ENCODE measurements at regions not wholly inside any gene's neighbourhood (a gene's known extent, or its start where the extent isn't known, plus 50 kb on each side); places are given as distances from the start of the nearest gene placed in this dataset.

DNA sequence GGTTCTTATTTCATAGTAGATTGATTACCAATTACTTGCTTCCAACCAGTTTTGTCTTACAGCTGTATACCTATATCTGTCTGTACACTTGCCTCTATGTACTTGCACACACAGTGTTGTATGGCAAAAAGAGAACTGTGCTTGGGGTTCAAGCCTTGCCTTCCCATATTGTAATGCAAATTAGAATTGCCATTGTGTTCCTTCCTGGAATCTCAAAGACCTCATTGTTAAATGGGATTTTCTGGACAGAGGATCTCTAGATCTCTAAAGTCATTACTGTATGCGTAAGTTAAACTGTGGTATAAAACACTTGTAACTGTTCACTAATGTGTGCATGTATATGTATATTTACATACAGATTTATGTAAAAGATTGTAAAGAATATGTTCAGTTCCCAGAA, 428.8 kb downstream of the CAAP1 start:
- Histone ChIP-seq H3K9me3 (ENCODE audit: insufficient read depth in 2 of 2, low read depth in 1 of 2, low read length in 1 of 2) (no peaks in the 10 kb centered on the region), H4K5ac (ENCODE audit: insufficient read length, low read depth, low read length) (no peak overlapping the region), H2BK20ac (ENCODE audit: low read length) (no peak overlapping the region), H3K36me3 (ENCODE audit: control insufficient read depth in 2 of 4, insufficient read depth in 4 of 4, low read length in 3 of 4) (no peaks in the 10 kb centered on the region), H3K27me3 (replicated peaks in 1 of 4; ENCODE audit: control insufficient read depth in 3 of 4, extremely low read depth in 1 of 4, insufficient read depth in 3 of 4, low read length in 3 of 4) (no peaks in the 10 kb centered on the region), H2BK120ac (replicated peaks; ENCODE audit: low read depth, low read length) (no peak overlapping the region), H4K91ac (replicated peaks; ENCODE audit: insufficient read length, low read length) (no peak overlapping the region), H3K14ac (ENCODE audit: insufficient read length) (no peak overlapping the region), H3K4me2 (ENCODE audit: insufficient read depth in 1 of 2, low read depth in 2 of 2, low read length in 2 of 2) (no peak overlapping the region), H3K23ac (ENCODE audit: insufficient read length) (no peak overlapping the region), H3K18ac (ENCODE audit: extremely low read depth, low read length) (no peak overlapping the region), H3K27ac (ENCODE audit: low read depth, low read length) (no peak overlapping the region), H4K8ac (ENCODE audit: extremely low read depth, insufficient read depth, low read length) (no peak overlapping the region), H3K79me2 (ENCODE audit: control insufficient read depth in 1 of 2, insufficient read depth in 2 of 2, low read length in 2 of 2) (no peaks in the 10 kb centered on the region), H3K4me3 (ENCODE audit: extremely low read depth in 1 of 4, insufficient read depth in 2 of 4, low read depth in 3 of 4, low read length in 4 of 4) (no peak overlapping the region), H3K4ac (replicated peaks; ENCODE audit: insufficient read length, low read depth, low read length) (no peak overlapping the region), H4K20me1 (replicated peaks in 1 of 2; ENCODE audit: control insufficient read depth in 1 of 2, insufficient read depth in 2 of 2, low read length in 2 of 2) (no peaks in the 10 kb centered on the region), H2AK5ac (ENCODE audit: low read depth, low read length) (no peak overlapping the region), H3K79me1 (ENCODE audit: low read depth, low read length) (no peaks in the 10 kb centered on the region), H3K56ac (replicated peaks; ENCODE audit: insufficient read length, low read depth, low read length) (no peak overlapping the region), H3K4me1 (replicated peaks in 1 of 4; ENCODE audit: control insufficient read depth in 3 of 4, insufficient read depth in 4 of 4, low read length in 3 of 4) (no peaks in the 10 kb centered on the region), H2BK12ac (ENCODE audit: low read depth, low read length) (no peak overlapping the region), H2BK15ac (ENCODE audit: low read length) (no peak overlapping the region), H3K9ac (replicated peaks in 1 of 4; ENCODE audit: extremely low read depth in 1 of 4, low read depth in 3 of 4, low read length in 3 of 4) (no peak overlapping the region), H2BK5ac (ENCODE audit: low read depth, low read length) (no peak overlapping the region), H3K23me2 (ENCODE audit: low read depth, low read length) (no peaks in the 10 kb centered on the region), H2AFZ (ENCODE audit: low read length) (no peak overlapping the region)
- TF ChIP-seq, protein P1, sequence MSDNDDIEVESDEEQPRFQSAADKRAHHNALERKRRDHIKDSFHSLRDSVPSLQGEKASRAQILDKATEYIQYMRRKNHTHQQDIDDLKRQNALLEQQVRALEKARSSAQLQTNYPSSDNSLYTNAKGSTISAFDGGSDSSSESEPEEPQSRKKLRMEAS (IDR thresholded peaks at IDR 0.05), result no peak
- TF ChIP-seq GABPA (IDR thresholded peaks at IDR 0.05; ENCODE audit: borderline replicate concordance, insufficient read depth, low read length), result no peak
- TF ChIP-seq EZH2 (IDR thresholded peaks at IDR 0.05; ENCODE audit: low read depth, low read length, severe bottlenecking), result no peak
- no peak for TF ChIP-seq JUN (IDR thresholded peaks at IDR 0.05; ENCODE audit: low read depth, low read length)
- TF ChIP-seq GTF2F1 (IDR thresholded peaks at IDR 0.05; ENCODE audit: borderline replicate concordance, low read depth, low read length), result no peak
- FAIRE-seq (no peak), DNase-seq (ENCODE audit: low read depth in 1 of 2, low spot score in 2 of 2) (no peak)
- 82% methylated on average over 1 of the region's 1 CpG; no CpG with 5 or more reads in 1 of the 2 experiments for WGBS, 2 experiments (ENCODE audit: extremely low coverage in 1 of 2, insufficient coverage in 1 of 2, insufficient read length in 1 of 2, insufficient replicate concordance in 2 of 2, low coverage in 1 of 2, low lambda C conversion rate in 2 of 2, missing lambda C conversion rate in 1 of 2)
- ChIA-PET CTCF (ENCODE audit: partially characterized antibody) (no interaction called here), POLR2A (ENCODE audit: partially characterized antibody) (no interaction called here)
